ENCODE measurements at regions not wholly inside any gene's neighbourhood (a gene's known extent, or its start where the extent isn't known, plus 50 kb on each side); places are given as distances from the start of the nearest gene placed in this dataset.

- TF ChIP-seq CTCF (IDR thresholded peaks at IDR 0.05) (no peak), EP300 (IDR thresholded peaks at IDR 0.05) (no peak)
Observed at GRCh38 chr9:24071716-24072115, 245.7 kb upstream of the ELAVL2 start.

All from ovary (tissue), 3 donors.